OCI-LY1 (cell line): ENCODE measurements at regions not wholly inside any gene's neighbourhood (a gene's known extent, or its start where the extent isn't known, plus 50 kb on each side); places are given as distances from the start of the nearest gene placed in this dataset.

Experiments used
- EZH2 ChIP-seq: fragments of 200-600 bp; sonication (generic), shearing (Covaris generic); IDR thresholded peaks from 2 replicates; pipeline ENCODE4 v1.8.0; 2017; ENCODE audit warnings: borderline replicate concordance, mixed run types, mild to moderate bottlenecking, antibody characterized with exemption, low read length, moderate library complexity, mixed read lengths
- TF ChIP-seq, protein P1 (sequence below): fragments of 200-600 bp; sonication (generic), shearing (Covaris generic); IDR thresholded peaks from 2 replicates; pipeline ENCODE4 v1.5.1; 2017; ENCODE audit warnings: mild to moderate bottlenecking, antibody characterized with exemption, low read length, moderate library complexity, mixed read lengths

DNA sequence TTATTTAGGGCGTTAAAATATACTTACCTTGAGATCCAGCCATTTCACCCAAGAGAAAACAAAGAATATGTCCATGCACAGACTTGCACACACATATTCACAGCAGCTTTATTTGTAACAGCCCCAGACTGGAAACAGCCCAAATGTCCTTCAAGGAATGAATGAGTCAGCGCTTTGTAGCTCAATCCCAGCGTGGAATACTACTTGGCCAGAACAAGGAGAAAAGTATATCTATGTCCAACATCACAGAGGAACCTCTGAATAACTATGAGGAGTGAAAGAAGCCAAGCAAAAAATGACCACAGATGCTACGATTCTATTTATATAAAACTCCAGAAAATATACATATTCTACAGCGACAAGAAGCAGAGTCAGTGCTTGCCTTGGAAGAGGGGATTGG lies 158.3 kb downstream of the ENGASE start:
- TF ChIP-seq, protein P1, sequence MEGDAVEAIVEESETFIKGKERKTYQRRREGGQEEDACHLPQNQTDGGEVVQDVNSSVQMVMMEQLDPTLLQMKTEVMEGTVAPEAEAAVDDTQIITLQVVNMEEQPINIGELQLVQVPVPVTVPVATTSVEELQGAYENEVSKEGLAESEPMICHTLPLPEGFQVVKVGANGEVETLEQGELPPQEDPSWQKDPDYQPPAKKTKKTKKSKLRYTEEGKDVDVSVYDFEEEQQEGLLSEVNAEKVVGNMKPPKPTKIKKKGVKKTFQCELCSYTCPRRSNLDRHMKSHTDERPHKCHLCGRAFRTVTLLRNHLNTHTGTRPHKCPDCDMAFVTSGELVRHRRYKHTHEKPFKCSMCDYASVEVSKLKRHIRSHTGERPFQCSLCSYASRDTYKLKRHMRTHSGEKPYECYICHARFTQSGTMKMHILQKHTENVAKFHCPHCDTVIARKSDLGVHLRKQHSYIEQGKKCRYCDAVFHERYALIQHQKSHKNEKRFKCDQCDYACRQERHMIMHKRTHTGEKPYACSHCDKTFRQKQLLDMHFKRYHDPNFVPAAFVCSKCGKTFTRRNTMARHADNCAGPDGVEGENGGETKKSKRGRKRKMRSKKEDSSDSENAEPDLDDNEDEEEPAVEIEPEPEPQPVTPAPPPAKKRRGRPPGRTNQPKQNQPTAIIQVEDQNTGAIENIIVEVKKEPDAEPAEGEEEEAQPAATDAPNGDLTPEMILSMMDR, result no peak
- no peak for TF ChIP-seq EZH2
